GM23338 (cell line): ENCODE measurements at regions not wholly inside any gene's neighbourhood (a gene's known extent, or its start where the extent isn't known, plus 50 kb on each side); places are given as distances from the start of the nearest gene placed in this dataset.

ENCODE experiments used
- CREB1 ChIP-seq: fragments of 250-450 bp; sonication (Bioruptor Pico); IDR thresholded peaks from 2 replicates; pipeline ENCODE4 v1.5.0; 2020; ENCODE audit warnings: low read depth, mild to moderate bottlenecking, moderate library complexity
- EZH2 ChIP-seq: fragments of 200-600 bp; sonication (generic); IDR thresholded peaks from one replicate; pipeline ENCODE4 v1.8.0; 2017; ENCODE audit warnings: antibody characterized with exemption, mild to moderate bottlenecking, low read depth; ENCODE audit not compliant: unreplicated experiment
- NANOG ChIP-seq: IDR thresholded peaks from 2 replicates; pipeline ENCODE4 v1.6.1; 2016; ENCODE audit warnings: antibody characterized with exemption, borderline replicate concordance
- REST ChIP-seq: IDR thresholded peaks from one replicate; pipeline ENCODE4 v1.6.1; 2018; ENCODE audit warnings: antibody characterized with exemption; ENCODE audit not compliant: unreplicated experiment
- STAT1 ChIP-seq: IDR thresholded peaks from one replicate; pipeline ENCODE4 v1.6.1; 2016; ENCODE audit warnings: antibody characterized with exemption; ENCODE audit not compliant: unreplicated experiment
- TF ChIP-seq, protein P1 (sequence below): fragments of 250-450 bp; sonication (Bioruptor Pico); IDR thresholded peaks from 2 replicates; pipeline ENCODE4 v1.5.0; 2020; ENCODE audit warnings: mild to moderate bottlenecking, moderate library complexity
- TF ChIP-seq, protein P2 (sequence below): IDR thresholded peaks from 2 replicates; pipeline ENCODE4 v1.6.1; 2016; ENCODE audit warnings: antibody characterized with exemption

GRCh38 chr10:83222300-83222699 lies 917.0 kb upstream of the GHITM start (continued):
- TF ChIP-seq, protein P1, sequence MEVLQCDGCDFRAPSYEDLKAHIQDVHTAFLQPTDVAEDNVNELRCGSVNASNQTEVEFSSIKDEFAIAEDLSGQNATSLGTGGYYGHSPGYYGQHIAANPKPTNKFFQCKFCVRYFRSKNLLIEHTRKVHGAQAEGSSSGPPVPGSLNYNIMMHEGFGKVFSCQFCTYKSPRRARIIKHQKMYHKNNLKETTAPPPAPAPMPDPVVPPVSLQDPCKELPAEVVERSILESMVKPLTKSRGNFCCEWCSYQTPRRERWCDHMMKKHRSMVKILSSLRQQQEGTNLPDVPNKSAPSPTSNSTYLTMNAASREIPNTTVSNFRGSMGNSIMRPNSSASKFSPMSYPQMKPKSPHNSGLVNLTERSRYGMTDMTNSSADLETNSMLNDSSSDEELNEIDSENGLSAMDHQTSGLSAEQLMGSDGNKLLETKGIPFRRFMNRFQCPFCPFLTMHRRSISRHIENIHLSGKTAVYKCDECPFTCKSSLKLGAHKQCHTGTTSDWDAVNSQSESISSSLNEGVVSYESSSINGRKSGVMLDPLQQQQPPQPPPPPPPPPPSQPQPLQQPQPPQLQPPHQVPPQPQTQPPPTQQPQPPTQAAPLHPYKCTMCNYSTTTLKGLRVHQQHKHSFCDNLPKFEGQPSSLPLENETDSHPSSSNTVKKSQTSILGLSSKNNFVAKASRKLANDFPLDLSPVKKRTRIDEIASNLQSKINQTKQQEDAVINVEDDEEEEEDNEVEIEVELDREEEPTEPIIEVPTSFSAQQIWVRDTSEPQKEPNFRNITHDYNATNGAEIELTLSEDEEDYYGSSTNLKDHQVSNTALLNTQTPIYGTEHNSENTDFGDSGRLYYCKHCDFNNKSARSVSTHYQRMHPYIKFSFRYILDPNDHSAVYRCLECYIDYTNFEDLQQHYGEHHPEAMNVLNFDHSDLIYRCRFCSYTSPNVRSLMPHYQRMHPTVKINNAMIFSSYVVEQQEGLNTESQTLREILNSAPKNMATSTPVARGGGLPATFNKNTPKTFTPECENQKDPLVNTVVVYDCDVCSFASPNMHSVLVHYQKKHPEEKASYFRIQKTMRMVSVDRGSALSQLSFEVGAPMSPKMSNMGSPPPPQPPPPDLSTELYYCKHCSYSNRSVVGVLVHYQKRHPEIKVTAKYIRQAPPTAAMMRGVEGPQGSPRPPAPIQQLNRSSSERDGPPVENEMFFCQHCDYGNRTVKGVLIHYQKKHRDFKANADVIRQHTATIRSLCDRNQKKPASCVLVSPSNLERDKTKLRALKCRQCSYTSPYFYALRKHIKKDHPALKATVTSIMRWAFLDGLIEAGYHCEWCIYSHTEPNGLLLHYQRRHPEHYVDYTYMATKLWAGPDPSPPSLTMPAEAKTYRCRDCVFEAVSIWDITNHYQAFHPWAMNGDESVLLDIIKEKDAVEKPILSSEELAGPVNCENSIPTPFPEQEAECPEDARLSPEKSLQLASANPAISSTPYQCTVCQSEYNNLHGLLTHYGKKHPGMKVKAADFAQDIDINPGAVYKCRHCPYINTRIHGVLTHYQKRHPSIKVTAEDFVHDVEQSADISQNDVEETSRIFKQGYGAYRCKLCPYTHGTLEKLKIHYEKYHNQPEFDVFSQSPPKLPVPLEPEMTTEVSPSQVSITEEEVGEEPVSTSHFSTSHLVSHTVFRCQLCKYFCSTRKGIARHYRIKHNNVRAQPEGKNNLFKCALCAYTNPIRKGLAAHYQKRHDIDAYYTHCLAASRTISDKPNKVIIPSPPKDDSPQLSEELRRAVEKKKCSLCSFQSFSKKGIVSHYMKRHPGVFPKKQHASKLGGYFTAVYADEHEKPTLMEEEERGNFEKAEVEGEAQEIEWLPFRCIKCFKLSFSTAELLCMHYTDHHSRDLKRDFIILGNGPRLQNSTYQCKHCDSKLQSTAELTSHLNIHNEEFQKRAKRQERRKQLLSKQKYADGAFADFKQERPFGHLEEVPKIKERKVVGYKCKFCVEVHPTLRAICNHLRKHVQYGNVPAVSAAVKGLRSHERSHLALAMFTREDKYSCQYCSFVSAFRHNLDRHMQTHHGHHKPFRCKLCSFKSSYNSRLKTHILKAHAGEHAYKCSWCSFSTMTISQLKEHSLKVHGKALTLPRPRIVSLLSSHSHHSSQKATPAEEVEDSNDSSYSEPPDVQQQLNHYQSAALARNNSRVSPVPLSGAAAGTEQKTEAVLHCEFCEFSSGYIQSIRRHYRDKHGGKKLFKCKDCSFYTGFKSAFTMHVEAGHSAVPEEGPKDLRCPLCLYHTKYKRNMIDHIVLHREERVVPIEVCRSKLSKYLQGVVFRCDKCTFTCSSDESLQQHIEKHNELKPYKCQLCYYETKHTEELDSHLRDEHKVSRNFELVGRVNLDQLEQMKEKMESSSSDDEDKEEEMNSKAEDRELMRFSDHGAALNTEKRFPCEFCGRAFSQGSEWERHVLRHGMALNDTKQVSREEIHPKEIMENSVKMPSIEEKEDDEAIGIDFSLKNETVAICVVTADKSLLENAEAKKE (CRISPR knock-in tag) = no peak
- no peak for TF ChIP-seq STAT1
- TF ChIP-seq REST = no peak
- TF ChIP-seq, protein P2, sequence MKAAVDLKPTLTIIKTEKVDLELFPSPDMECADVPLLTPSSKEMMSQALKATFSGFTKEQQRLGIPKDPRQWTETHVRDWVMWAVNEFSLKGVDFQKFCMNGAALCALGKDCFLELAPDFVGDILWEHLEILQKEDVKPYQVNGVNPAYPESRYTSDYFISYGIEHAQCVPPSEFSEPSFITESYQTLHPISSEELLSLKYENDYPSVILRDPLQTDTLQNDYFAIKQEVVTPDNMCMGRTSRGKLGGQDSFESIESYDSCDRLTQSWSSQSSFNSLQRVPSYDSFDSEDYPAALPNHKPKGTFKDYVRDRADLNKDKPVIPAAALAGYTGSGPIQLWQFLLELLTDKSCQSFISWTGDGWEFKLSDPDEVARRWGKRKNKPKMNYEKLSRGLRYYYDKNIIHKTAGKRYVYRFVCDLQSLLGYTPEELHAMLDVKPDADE = no peak
- no peak for TF ChIP-seq EZH2
- TF ChIP-seq NANOG = no peak
- no peak for TF ChIP-seq CREB1
